ENCODE measurements at regions not wholly inside any gene's neighbourhood (a gene's known extent, or its start where the extent isn't known, plus 50 kb on each side); places are given as distances from the start of the nearest gene placed in this dataset.
A peak's percentile ranks its signal among the peaks of the same experiment; 100 is the strongest.

- peak; percentile 26 for ATAC-seq
- Histone ChIP-seq H3K4me3 (no peak overlapping the region), H3K4me1 (ENCODE audit: low read depth) (no peaks in the 10 kb centered on the region), H3K9me3 (no peaks in the 10 kb centered on the region), H3K36me3 (ENCODE audit: low read depth) (no peaks in the 10 kb centered on the region)
- TF ChIP-seq CTCF (IDR thresholded peaks at IDR 0.05) = no peak
- intact Hi-C loops (cut with DNase I, micrococcal nuclease) = no loop called here
- DNase-seq = no peak
Measured at GRCh38 chr5:124642151-124642550, 104.3 kb downstream of the ZNF608 start.

- intact Hi-C loops (cut with DNase I, micrococcal nuclease) = no loop called here
- Histone ChIP-seq H3K36me3 (ENCODE audit: low read depth) (no peaks in the 10 kb centered on the region), H3K9me3 (no peaks in the 10 kb centered on the region), H3K4me1 (ENCODE audit: low read depth) (no peaks in the 10 kb centered on the region), H3K4me3 (no peak overlapping the region)
- ATAC-seq = peak; percentile 90
- peak; percentile 49 to 64 (median 59) for DNase-seq
- no peak for TF ChIP-seq CTCF (IDR thresholded peaks at IDR 0.05)
Measured at GRCh38 chr5:124641154-124641792, 105.2 kb downstream of the ZNF608 start.

GRCh38 chr5:124639095-124639665 is 107.3 kb downstream of the ZNF608 start:
- Histone ChIP-seq H3K36me3 (ENCODE audit: low read depth) (no peaks in the 10 kb centered on the region), H3K4me1 (ENCODE audit: low read depth) (no peaks in the 10 kb centered on the region), H3K4me3 (no peak overlapping the region), H3K9me3 (no peaks in the 10 kb centered on the region)
- intact Hi-C loops (cut with DNase I, micrococcal nuclease) = no loop called here
- DNase-seq = no peak
- ATAC-seq = no peak
- no peak for TF ChIP-seq CTCF (IDR thresholded peaks at IDR 0.05)

- Histone ChIP-seq H3K36me3 (ENCODE audit: low read depth) (no peaks in the 10 kb centered on the region), H3K4me3 (no peak overlapping the region), H3K4me1 (ENCODE audit: low read depth) (no peaks in the 10 kb centered on the region), H3K9me3 (no peaks in the 10 kb centered on the region)
- ATAC-seq = no peak
- TF ChIP-seq CTCF (IDR thresholded peaks at IDR 0.05) = no peak
- intact Hi-C loops (cut with DNase I, micrococcal nuclease) = no loop called here
- no peak for DNase-seq
Measured at GRCh38 chr5:124637011-124637410, 109.4 kb downstream of the ZNF608 start.

GRCh38 chr5:124634741-124635323 is 111.6 kb downstream of the ZNF608 start:
- ATAC-seq = no peak
- intact Hi-C loops (cut with DNase I, micrococcal nuclease) = no loop called here
- no peak for DNase-seq
- Histone ChIP-seq H3K4me1 (ENCODE audit: low read depth) (no peaks in the 10 kb centered on the region), H3K4me3 (no peak overlapping the region), H3K9me3 (no peaks in the 10 kb centered on the region), H3K36me3 (ENCODE audit: low read depth) (no peaks in the 10 kb centered on the region)
- TF ChIP-seq CTCF (IDR thresholded peaks at IDR 0.05) = no peak

Data from mucosa of descending colon (tissue), 3 donors.